ENCODE measurements at regions not wholly inside any gene's neighbourhood (a gene's known extent, or its start where the extent isn't known, plus 50 kb on each side); places are given as distances from the start of the nearest gene placed in this dataset.

DNA sequence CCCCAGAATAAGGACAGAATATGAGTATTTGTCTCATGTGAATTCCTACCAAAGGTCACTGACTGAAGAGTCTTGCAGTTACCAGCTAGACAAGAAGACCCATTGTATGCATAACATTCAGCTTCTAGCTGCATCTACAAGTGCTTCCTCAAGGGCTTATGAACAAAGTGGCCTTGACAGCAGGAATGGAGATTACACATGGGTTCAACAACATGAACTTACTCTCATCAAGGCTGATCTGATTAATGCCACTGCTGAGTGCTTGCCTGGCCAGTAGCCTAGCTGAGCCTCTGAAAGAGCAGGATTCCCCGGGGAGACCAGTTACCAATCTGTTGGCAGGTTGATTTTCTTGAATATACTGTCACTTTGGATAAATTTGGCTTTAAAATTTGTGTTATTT, 76.7 kb upstream of the CHD1 start:
- no peak for DNase-seq
- Histone ChIP-seq H3K4me1 (ENCODE audit: low read length) (no peaks in the 10 kb centered on the region), H3K27me3 (replicated peaks; ENCODE audit: insufficient read depth, low read length) (no peaks in the 10 kb centered on the region), H3F3A (ENCODE audit: insufficient read depth, low read length) (no peaks in the 10 kb centered on the region), H4K20me1 (ENCODE audit: insufficient read depth, low read length) (no peaks in the 10 kb centered on the region), H3K9ac (ENCODE audit: low read length) (no peak overlapping the region), H3K4me3 (ENCODE audit: low read length) (no peak overlapping the region), H3K4me2 (ENCODE audit: low read depth, low read length) (no peak overlapping the region), H3K36me3 (replicated peaks; ENCODE audit: insufficient read depth, low read length) (no peaks in the 10 kb centered on the region), H3K9me2 (replicated peaks; ENCODE audit: insufficient read depth, low read length) (no peaks in the 10 kb centered on the region), H2AFZ (ENCODE audit: low read length) (no peak overlapping the region), H3K27ac (ENCODE audit: low read length) (no peak overlapping the region), H3K9me3 (replicated peaks; ENCODE audit: insufficient read depth, low read length) (no peaks in the 10 kb centered on the region), H3K79me2 (ENCODE audit: low read length) (no peaks in the 10 kb centered on the region)
- no peak for TF ChIP-seq EZH2phosphoT487 (IDR thresholded peaks at IDR 0.05; ENCODE audit: low read length)
- no peak for TF ChIP-seq EZH2 (optimal IDR thresholded peaks at IDR 0.05; ENCODE audit: low read depth, low read length)
- TF ChIP-seq, protein P1, sequence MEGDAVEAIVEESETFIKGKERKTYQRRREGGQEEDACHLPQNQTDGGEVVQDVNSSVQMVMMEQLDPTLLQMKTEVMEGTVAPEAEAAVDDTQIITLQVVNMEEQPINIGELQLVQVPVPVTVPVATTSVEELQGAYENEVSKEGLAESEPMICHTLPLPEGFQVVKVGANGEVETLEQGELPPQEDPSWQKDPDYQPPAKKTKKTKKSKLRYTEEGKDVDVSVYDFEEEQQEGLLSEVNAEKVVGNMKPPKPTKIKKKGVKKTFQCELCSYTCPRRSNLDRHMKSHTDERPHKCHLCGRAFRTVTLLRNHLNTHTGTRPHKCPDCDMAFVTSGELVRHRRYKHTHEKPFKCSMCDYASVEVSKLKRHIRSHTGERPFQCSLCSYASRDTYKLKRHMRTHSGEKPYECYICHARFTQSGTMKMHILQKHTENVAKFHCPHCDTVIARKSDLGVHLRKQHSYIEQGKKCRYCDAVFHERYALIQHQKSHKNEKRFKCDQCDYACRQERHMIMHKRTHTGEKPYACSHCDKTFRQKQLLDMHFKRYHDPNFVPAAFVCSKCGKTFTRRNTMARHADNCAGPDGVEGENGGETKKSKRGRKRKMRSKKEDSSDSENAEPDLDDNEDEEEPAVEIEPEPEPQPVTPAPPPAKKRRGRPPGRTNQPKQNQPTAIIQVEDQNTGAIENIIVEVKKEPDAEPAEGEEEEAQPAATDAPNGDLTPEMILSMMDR (IDR thresholded peaks at IDR 0.05; ENCODE audit: low read length): no peak

DNA sequence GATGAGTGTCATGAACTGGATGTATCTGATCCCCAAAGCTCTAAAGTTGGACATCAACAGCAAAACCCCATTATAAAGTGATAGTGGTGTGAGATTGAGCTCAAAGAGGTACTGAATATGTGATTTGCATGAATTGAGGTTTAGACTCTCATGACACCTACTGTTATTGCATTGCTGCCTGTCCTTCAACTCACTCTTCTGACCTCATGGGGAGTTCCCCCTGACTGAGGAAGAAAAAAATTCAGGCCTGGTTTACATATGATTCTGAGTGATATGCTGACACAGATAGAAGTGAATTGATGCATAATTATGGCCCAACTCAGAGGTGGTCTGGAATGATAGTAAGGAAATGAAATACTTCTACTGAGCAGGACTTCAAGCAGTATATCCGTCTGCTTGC, 76.2 kb upstream of the CHD1 start:
- Histone ChIP-seq H3K79me2 (ENCODE audit: low read length) (no peaks in the 10 kb centered on the region), H3K4me2 (ENCODE audit: low read depth, low read length) (no peak overlapping the region), H3F3A (ENCODE audit: insufficient read depth, low read length) (no peaks in the 10 kb centered on the region), H3K9me2 (replicated peaks; ENCODE audit: insufficient read depth, low read length) (no peaks in the 10 kb centered on the region), H3K27me3 (replicated peaks; ENCODE audit: insufficient read depth, low read length) (no peaks in the 10 kb centered on the region), H4K20me1 (ENCODE audit: insufficient read depth, low read length) (no peaks in the 10 kb centered on the region), H2AFZ (ENCODE audit: low read length) (no peak overlapping the region), H3K9ac (ENCODE audit: low read length) (no peak overlapping the region), H3K27ac (ENCODE audit: low read length) (no peak overlapping the region), H3K9me3 (replicated peaks; ENCODE audit: insufficient read depth, low read length) (no peaks in the 10 kb centered on the region), H3K4me1 (ENCODE audit: low read length) (no peaks in the 10 kb centered on the region), H3K4me3 (ENCODE audit: low read length) (no peak overlapping the region), H3K36me3 (replicated peaks; ENCODE audit: insufficient read depth, low read length) (no peaks in the 10 kb centered on the region)
- DNase-seq: no peak
- TF ChIP-seq, protein P1 (IDR thresholded peaks at IDR 0.05; ENCODE audit: low read length): no peak
- TF ChIP-seq EZH2phosphoT487 (IDR thresholded peaks at IDR 0.05; ENCODE audit: low read length) (no peak), EZH2 (optimal IDR thresholded peaks at IDR 0.05; ENCODE audit: low read depth, low read length) (no peak)

DNA sequence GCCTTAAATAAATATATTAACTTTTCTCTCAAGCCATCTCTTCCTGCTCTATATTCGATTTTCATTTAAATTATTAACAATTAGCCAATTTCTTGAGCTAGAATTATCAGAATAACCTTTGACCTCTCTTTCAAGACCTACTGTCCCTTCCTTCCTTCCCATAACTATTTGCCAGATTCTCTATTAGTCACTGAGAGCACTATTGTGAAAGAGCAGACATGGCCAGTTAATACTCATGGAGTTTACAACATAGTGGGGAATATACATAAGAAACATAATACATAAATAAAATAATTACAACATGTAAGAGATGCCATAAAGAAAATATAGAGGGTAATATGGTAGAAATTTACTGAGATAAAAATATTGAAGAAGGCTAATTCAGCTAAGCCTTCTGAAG, 72.1 kb upstream of the CHD1 start:
- no peak overlapping the region for H3K9ac ChIP-seq (ENCODE audit: low read length)
- no peak for TF ChIP-seq EZH2 (optimal IDR thresholded peaks at IDR 0.05; ENCODE audit: low read depth, low read length)
- TF ChIP-seq, protein P1 (IDR thresholded peaks at IDR 0.05; ENCODE audit: low read length): no peak
- no peak for TF ChIP-seq EZH2phosphoT487 (IDR thresholded peaks at IDR 0.05; ENCODE audit: low read length)
- no peaks in the 10 kb centered on the region for H3K27me3 ChIP-seq (replicated peaks; ENCODE audit: insufficient read depth, low read length)
- no peaks in the 10 kb centered on the region for H3F3A ChIP-seq (ENCODE audit: insufficient read depth, low read length)
- no peaks in the 10 kb centered on the region for H3K4me1 ChIP-seq (ENCODE audit: low read length)
- H4K20me1 ChIP-seq (ENCODE audit: insufficient read depth, low read length): no peaks in the 10 kb centered on the region
- no peaks in the 10 kb centered on the region for H3K79me2 ChIP-seq (ENCODE audit: low read length)
- H3K36me3 ChIP-seq (replicated peaks; ENCODE audit: insufficient read depth, low read length): no peaks in the 10 kb centered on the region
- no peak overlapping the region for H3K27ac ChIP-seq (ENCODE audit: low read length)
- no peak overlapping the region for H3K4me2 ChIP-seq (ENCODE audit: low read depth, low read length)
- H3K9me3 ChIP-seq (replicated peaks; ENCODE audit: insufficient read depth, low read length): no peaks in the 10 kb centered on the region
- H3K4me3 ChIP-seq (ENCODE audit: low read length): no peak overlapping the region
- H3K9me2 ChIP-seq (replicated peaks; ENCODE audit: insufficient read depth, low read length): no peaks in the 10 kb centered on the region
- no peak for DNase-seq
- no peak overlapping the region for H2AFZ ChIP-seq (ENCODE audit: low read length)

Measured in MM.1S (cell line).